ENCODE measurements at regions not wholly inside any gene's neighbourhood (a gene's known extent, or its start where the extent isn't known, plus 50 kb on each side); places are given as distances from the start of the nearest gene placed in this dataset.

DNA sequence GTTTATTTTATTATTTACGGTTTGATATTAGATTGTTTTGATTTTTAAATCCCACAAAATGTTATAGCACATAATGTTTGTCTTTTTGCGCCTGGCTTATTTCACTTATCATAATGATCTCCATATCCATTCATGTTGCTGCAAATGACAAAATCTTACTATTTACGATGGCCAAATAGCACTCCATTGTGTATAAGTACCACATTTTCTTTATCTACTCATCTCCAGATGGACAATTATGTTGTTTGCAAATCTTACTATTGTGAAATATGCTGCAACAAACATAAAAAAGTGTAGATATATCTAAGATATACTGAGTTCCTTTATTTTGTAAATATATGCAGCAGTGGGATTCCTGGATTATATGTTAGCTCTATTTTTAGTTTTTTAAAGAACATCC lies 1568.3 kb downstream of the AMY1C start:
- Histone ChIP-seq H3K36me3 (ENCODE audit: insufficient read depth, low read length) (no peaks in the 10 kb centered on the region), H3K27me3 (ENCODE audit: control insufficient read depth in 1 of 2, insufficient read depth in 2 of 2, low read length in 2 of 2) (no peaks in the 10 kb centered on the region), H3K27ac (ENCODE audit: low read depth, low read length) (no peak overlapping the region), H3K4me3 (ENCODE audit: low read depth in 1 of 2, low read length in 2 of 2) (no peak overlapping the region), H3K9me3 (ENCODE audit: low read length) (peaks cover 6% of the 10 kb centered on the region), H3K4me1 (ENCODE audit: insufficient read depth, low read length) (no peaks in the 10 kb centered on the region), H3K9ac (ENCODE audit: low read length) (no peak overlapping the region)

DNA sequence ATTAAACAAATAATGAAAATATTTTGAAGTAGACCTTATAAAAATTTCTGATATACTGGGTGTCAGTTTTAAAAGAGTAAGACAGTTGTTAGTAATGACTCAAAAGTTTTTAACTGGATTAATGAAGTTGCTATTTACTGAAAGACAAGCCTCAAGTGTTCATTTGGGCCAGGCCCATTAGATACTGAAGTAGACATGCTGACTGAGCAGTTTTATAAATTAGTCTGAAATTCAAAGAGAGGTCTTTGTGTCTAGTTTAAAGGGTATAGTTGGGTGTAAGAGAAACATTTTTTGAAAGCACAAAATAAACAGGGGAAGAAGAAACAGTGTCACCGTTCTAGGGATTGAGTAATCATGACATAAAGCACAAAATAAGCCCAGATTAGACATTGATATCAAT lies 1577.2 kb downstream of the AMY1C start:
- Histone ChIP-seq H3K9ac (ENCODE audit: low read length) (no peak overlapping the region), H3K36me3 (ENCODE audit: insufficient read depth, low read length) (no peaks in the 10 kb centered on the region), H3K9me3 (ENCODE audit: low read length) (no peaks in the 10 kb centered on the region), H3K4me3 (ENCODE audit: low read depth in 1 of 2, low read length in 2 of 2) (no peak overlapping the region), H3K27me3 (ENCODE audit: control insufficient read depth in 1 of 2, insufficient read depth in 2 of 2, low read length in 2 of 2) (no peaks in the 10 kb centered on the region), H3K4me1 (ENCODE audit: insufficient read depth, low read length) (no peaks in the 10 kb centered on the region), H3K27ac (ENCODE audit: low read depth, low read length) (no peak overlapping the region)

GRCh38 chr1:105337420-105337819 lies 1587.7 kb downstream of the AMY1C start:
- Histone ChIP-seq H3K27ac (ENCODE audit: low read depth, low read length) (no peak overlapping the region), H3K27me3 (ENCODE audit: control insufficient read depth in 1 of 2, insufficient read depth in 2 of 2, low read length in 2 of 2) (no peaks in the 10 kb centered on the region), H3K9me3 (ENCODE audit: low read length) (no peaks in the 10 kb centered on the region), H3K4me3 (ENCODE audit: low read depth in 1 of 2, low read length in 2 of 2) (no peak overlapping the region), H3K9ac (ENCODE audit: low read length) (no peak overlapping the region), H3K4me1 (ENCODE audit: insufficient read depth, low read length) (no peaks in the 10 kb centered on the region), H3K36me3 (ENCODE audit: insufficient read depth, low read length) (no peaks in the 10 kb centered on the region)

- Histone ChIP-seq H3K27ac (ENCODE audit: low read depth, low read length) (no peak overlapping the region), H3K36me3 (ENCODE audit: insufficient read depth, low read length) (no peaks in the 10 kb centered on the region), H3K27me3 (ENCODE audit: control insufficient read depth in 1 of 2, insufficient read depth in 2 of 2, low read length in 2 of 2) (no peaks in the 10 kb centered on the region), H3K9ac (ENCODE audit: low read length) (no peak overlapping the region), H3K4me3 (ENCODE audit: low read depth in 1 of 2, low read length in 2 of 2) (no peak overlapping the region), H3K9me3 (ENCODE audit: low read length) (no peaks in the 10 kb centered on the region), H3K4me1 (ENCODE audit: insufficient read depth, low read length) (no peaks in the 10 kb centered on the region)
Observed at GRCh38 chr1:105343317-105343716, 1593.6 kb downstream of the AMY1C start.

DNA sequence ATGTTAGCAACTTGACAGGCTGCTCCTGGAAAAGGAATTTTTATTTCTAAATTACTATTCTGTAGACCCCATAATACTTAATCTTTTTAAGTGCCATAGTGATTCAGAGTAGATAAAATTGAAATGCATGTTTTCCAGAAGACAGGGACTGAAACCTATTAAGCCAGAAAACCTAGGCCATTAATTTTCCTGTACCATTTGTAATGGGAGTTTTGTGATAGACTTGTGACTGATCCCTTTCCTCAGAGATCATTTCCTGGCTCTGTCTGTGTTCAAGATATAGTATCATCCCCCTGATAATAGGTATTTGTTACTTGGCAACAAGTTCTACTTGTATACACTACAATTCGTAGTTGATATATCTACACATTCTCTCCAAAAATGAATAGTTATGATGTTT lies 1609.8 kb downstream of the AMY1C start:
- Histone ChIP-seq H3K4me3 (ENCODE audit: low read depth in 1 of 2, low read length in 2 of 2) (no peak overlapping the region), H3K4me1 (ENCODE audit: insufficient read depth, low read length) (no peaks in the 10 kb centered on the region), H3K36me3 (ENCODE audit: insufficient read depth, low read length) (no peaks in the 10 kb centered on the region), H3K27me3 (ENCODE audit: control insufficient read depth in 1 of 2, insufficient read depth in 2 of 2, low read length in 2 of 2) (no peaks in the 10 kb centered on the region), H3K9me3 (ENCODE audit: low read length) (no peaks in the 10 kb centered on the region), H3K27ac (ENCODE audit: low read depth, low read length) (no peak overlapping the region), H3K9ac (ENCODE audit: low read length) (no peak overlapping the region)

- H3K4me1 ChIP-seq (ENCODE audit: insufficient read depth, low read length): no peaks in the 10 kb centered on the region
- no peaks in the 10 kb centered on the region for H3K27me3 ChIP-seq (ENCODE audit: control insufficient read depth in 1 of 2, insufficient read depth in 2 of 2, low read length in 2 of 2)
- no peak overlapping the region for H3K4me3 ChIP-seq (ENCODE audit: low read depth in 1 of 2, low read length in 2 of 2)
- no peak overlapping the region for H3K27ac ChIP-seq (ENCODE audit: low read depth, low read length)
- no peaks in the 10 kb centered on the region for H3K36me3 ChIP-seq (ENCODE audit: insufficient read depth, low read length)
- H3K9ac ChIP-seq (ENCODE audit: low read length): no peak overlapping the region
- H3K9me3 ChIP-seq (ENCODE audit: low read length): no peaks in the 10 kb centered on the region
Observed at GRCh38 chr1:105362438-105362837, 1612.7 kb downstream of the AMY1C start.

- Histone ChIP-seq H3K9ac (ENCODE audit: low read length) (no peak overlapping the region), H3K4me3 (ENCODE audit: low read depth in 1 of 2, low read length in 2 of 2) (no peak overlapping the region), H3K4me1 (ENCODE audit: insufficient read depth, low read length) (no peaks in the 10 kb centered on the region), H3K27me3 (ENCODE audit: control insufficient read depth in 1 of 2, insufficient read depth in 2 of 2, low read length in 2 of 2) (no peaks in the 10 kb centered on the region), H3K27ac (ENCODE audit: low read depth, low read length) (no peak overlapping the region), H3K9me3 (ENCODE audit: low read length) (no peaks in the 10 kb centered on the region), H3K36me3 (ENCODE audit: insufficient read depth, low read length) (no peaks in the 10 kb centered on the region)
Observed at GRCh38 chr1:105368446-105368845, 1618.7 kb downstream of the AMY1C start.

GRCh38 chr1:105373681-105374080 lies 1624.0 kb downstream of the AMY1C start:
- no peaks in the 10 kb centered on the region for H3K27me3 ChIP-seq (ENCODE audit: control insufficient read depth in 1 of 2, insufficient read depth in 2 of 2, low read length in 2 of 2)
- H3K4me1 ChIP-seq (ENCODE audit: insufficient read depth, low read length): no peaks in the 10 kb centered on the region
- H3K27ac ChIP-seq (ENCODE audit: low read depth, low read length): no peak overlapping the region
- no peak overlapping the region for H3K4me3 ChIP-seq (ENCODE audit: low read depth in 1 of 2, low read length in 2 of 2)
- no peaks in the 10 kb centered on the region for H3K36me3 ChIP-seq (ENCODE audit: insufficient read depth, low read length)
- no peak overlapping the region for H3K9ac ChIP-seq (ENCODE audit: low read length)
- no peaks in the 10 kb centered on the region for H3K9me3 ChIP-seq (ENCODE audit: low read length)

- Histone ChIP-seq H3K4me3 (ENCODE audit: low read depth in 1 of 2, low read length in 2 of 2) (no peak overlapping the region), H3K27ac (ENCODE audit: low read depth, low read length) (no peak overlapping the region), H3K36me3 (ENCODE audit: insufficient read depth, low read length) (no peaks in the 10 kb centered on the region), H3K9me3 (ENCODE audit: low read length) (no peaks in the 10 kb centered on the region), H3K27me3 (ENCODE audit: control insufficient read depth in 1 of 2, insufficient read depth in 2 of 2, low read length in 2 of 2) (no peaks in the 10 kb centered on the region), H3K9ac (ENCODE audit: low read length) (no peak overlapping the region), H3K4me1 (ENCODE audit: insufficient read depth, low read length) (no peaks in the 10 kb centered on the region)
Observed at GRCh38 chr1:105386489-105386888, 1636.8 kb downstream of the AMY1C start.

DNA sequence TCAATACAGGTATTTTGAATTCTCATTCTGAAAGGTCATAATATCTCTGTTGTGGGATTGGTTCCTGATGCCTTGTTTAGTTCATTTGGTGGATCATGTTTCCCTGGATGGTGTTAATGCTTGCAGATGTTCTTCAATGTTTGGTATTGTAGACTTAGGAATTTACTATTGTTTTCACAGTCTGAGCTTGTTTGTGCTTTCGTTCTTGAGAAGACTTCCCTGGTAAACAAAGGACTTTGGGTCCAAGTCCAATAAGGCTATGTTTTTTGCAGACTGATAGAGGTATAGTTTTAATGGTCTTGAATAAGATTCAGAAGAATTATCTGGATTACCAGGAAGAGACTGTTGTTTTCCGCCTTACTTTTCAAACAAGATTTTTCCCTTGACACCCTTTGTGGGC lies 1646.3 kb downstream of the AMY1C start:
- Histone ChIP-seq H3K4me3 (ENCODE audit: low read depth in 1 of 2, low read length in 2 of 2) (no peak overlapping the region), H3K4me1 (ENCODE audit: insufficient read depth, low read length) (no peaks in the 10 kb centered on the region), H3K9ac (ENCODE audit: low read length) (no peak overlapping the region), H3K36me3 (ENCODE audit: insufficient read depth, low read length) (no peaks in the 10 kb centered on the region), H3K9me3 (ENCODE audit: low read length) (no peaks in the 10 kb centered on the region), H3K27ac (ENCODE audit: low read depth, low read length) (no peak overlapping the region), H3K27me3 (ENCODE audit: control insufficient read depth in 1 of 2, insufficient read depth in 2 of 2, low read length in 2 of 2) (no peaks in the 10 kb centered on the region)

DNA sequence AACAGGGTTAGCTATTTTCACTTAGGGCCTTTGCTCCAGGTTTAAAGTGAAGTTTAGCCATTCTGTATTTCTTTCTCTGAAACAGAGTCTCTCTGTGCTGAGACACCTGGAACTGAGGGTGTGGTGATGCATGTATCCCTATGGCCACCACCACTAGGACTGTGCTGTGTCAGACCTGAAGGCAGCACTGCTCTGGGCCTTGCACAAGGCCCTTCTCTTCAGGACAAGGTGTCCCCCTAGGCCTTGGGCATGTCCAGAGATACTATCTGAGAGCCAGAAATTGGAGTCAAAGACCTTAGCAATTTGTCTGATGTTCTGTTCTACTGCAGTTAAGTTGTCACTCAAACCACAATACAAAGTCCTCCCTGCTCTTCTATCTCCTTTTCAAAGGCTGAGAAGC lies 1649.2 kb downstream of the AMY1C start:
- H3K9me3 ChIP-seq (ENCODE audit: low read length): no peaks in the 10 kb centered on the region
- no peak overlapping the region for H3K9ac ChIP-seq (ENCODE audit: low read length)
- no peaks in the 10 kb centered on the region for H3K4me1 ChIP-seq (ENCODE audit: insufficient read depth, low read length)
- no peaks in the 10 kb centered on the region for H3K36me3 ChIP-seq (ENCODE audit: insufficient read depth, low read length)
- H3K4me3 ChIP-seq (ENCODE audit: low read depth in 1 of 2, low read length in 2 of 2): no peak overlapping the region
- H3K27ac ChIP-seq (ENCODE audit: low read depth, low read length): no peak overlapping the region
- H3K27me3 ChIP-seq (ENCODE audit: control insufficient read depth in 1 of 2, insufficient read depth in 2 of 2, low read length in 2 of 2): no peaks in the 10 kb centered on the region

- no peak overlapping the region for H3K9ac ChIP-seq (ENCODE audit: low read length)
- H3K9me3 ChIP-seq (ENCODE audit: low read length): no peaks in the 10 kb centered on the region
- H3K27ac ChIP-seq (ENCODE audit: low read depth, low read length): no peak overlapping the region
- H3K4me1 ChIP-seq (ENCODE audit: insufficient read depth, low read length): no peaks in the 10 kb centered on the region
- H3K4me3 ChIP-seq (ENCODE audit: low read depth in 1 of 2, low read length in 2 of 2): no peak overlapping the region
- H3K27me3 ChIP-seq (ENCODE audit: control insufficient read depth in 1 of 2, insufficient read depth in 2 of 2, low read length in 2 of 2): no peaks in the 10 kb centered on the region
- H3K36me3 ChIP-seq (ENCODE audit: insufficient read depth, low read length): no peaks in the 10 kb centered on the region
Observed at GRCh38 chr1:105399716-105400115, 1650.0 kb downstream of the AMY1C start.

All from muscle layer of colon (tissue), 2 donors.